Endothelial cell of umbilical vein (primary cell): ENCODE measurements at regions not wholly inside any gene's neighbourhood (a gene's known extent, or its start where the extent isn't known, plus 50 kb on each side); places are given as distances from the start of the nearest gene placed in this dataset.

ENCODE experiments used
- EZH2 ChIP-seq: IDR thresholded peaks from 2 replicates; pipeline ENCODE4 v1.6.1; 2012; ENCODE audit warnings: borderline replicate concordance, low read depth, mild to moderate bottlenecking, moderate library complexity, low read length, inconsistent platforms; ENCODE audit not compliant: severe bottlenecking
- JUN ChIP-seq: IDR thresholded peaks from 2 replicates; pipeline ENCODE4 v1.6.1; 2011; ENCODE audit warnings: borderline replicate concordance, low read depth; ENCODE audit not compliant: insufficient read length, insufficient read depth
- MYC ChIP-seq: IDR thresholded peaks from one replicate; pipeline ENCODE4 v1.6.1; 2011; ENCODE audit warnings: mild to moderate bottlenecking, low read depth, low read length
- POLR2A ChIP-seq: IDR thresholded peaks from 2 replicates; pipeline ENCODE4 v1.6.1; 2012; ENCODE audit warnings: low read depth, mild to moderate bottlenecking, control low read depth, low read length
- POLR2AphosphoS5 ChIP-seq: IDR thresholded peaks from 2 replicates; pipeline ENCODE4 v1.6.1; 2012; ENCODE audit warnings: low read depth, mild to moderate bottlenecking, control low read depth, low read length, moderate library complexity; ENCODE audit not compliant: insufficient read depth
- TF ChIP-seq, protein P1 (sequence below), 2 donors: IDR thresholded peaks; 1 replicate in 1 of 2; 2 replicates in 1 of 2; pipeline ENCODE4 v1.5.1; 2011; ENCODE audit warnings: low read length in 2 of 2, mild to moderate bottlenecking in 2 of 2, moderate library complexity in 2 of 2, control low read depth in 1 of 2, inconsistent platforms in 1 of 2, low read depth in 1 of 2; ENCODE audit not compliant: insufficient read depth in 1 of 2; ENCODE audit errors: extremely low read depth in 1 of 2
- TF ChIP-seq, protein P2 (sequence below): IDR thresholded peaks from 2 replicates; pipeline ENCODE4 v1.6.1; 2011; ENCODE audit not compliant: insufficient read depth, insufficient read length

DNA sequence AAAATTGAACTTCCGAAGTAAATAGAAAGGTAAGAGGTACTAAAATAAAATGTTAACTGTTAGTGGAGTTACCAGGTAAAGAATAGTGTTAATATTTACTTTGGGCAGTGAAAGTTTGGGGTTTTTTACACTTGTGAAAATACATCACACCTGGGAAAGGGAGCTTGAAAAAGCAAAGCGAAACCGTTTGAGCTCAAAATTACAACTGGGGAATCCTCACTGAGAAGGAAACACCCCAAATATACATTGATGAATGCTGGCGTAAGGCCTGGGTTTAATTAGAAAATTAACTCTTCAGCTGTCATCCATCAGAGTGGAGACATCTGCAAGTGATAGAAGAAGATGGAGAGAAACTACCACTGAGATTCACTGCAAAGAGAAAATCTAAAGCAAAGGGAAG, 1153.0 kb downstream of the SLITRK5 start:
- TF ChIP-seq, protein P1, sequence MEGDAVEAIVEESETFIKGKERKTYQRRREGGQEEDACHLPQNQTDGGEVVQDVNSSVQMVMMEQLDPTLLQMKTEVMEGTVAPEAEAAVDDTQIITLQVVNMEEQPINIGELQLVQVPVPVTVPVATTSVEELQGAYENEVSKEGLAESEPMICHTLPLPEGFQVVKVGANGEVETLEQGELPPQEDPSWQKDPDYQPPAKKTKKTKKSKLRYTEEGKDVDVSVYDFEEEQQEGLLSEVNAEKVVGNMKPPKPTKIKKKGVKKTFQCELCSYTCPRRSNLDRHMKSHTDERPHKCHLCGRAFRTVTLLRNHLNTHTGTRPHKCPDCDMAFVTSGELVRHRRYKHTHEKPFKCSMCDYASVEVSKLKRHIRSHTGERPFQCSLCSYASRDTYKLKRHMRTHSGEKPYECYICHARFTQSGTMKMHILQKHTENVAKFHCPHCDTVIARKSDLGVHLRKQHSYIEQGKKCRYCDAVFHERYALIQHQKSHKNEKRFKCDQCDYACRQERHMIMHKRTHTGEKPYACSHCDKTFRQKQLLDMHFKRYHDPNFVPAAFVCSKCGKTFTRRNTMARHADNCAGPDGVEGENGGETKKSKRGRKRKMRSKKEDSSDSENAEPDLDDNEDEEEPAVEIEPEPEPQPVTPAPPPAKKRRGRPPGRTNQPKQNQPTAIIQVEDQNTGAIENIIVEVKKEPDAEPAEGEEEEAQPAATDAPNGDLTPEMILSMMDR (IDR thresholded peaks at IDR 0.05; ENCODE audit: extremely low read depth in 1 of 2, insufficient read depth in 1 of 2, low read depth in 1 of 2, low read length in 2 of 2): no peak
- TF ChIP-seq POLR2AphosphoS5 (no peak), POLR2A (no peak), EZH2 (no peak), MYC (no peak), JUN (no peak)
- TF ChIP-seq, protein P2, sequence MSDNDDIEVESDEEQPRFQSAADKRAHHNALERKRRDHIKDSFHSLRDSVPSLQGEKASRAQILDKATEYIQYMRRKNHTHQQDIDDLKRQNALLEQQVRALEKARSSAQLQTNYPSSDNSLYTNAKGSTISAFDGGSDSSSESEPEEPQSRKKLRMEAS: no peak
